ENCODE measurements at regions not wholly inside any gene's neighbourhood (a gene's known extent, or its start where the extent isn't known, plus 50 kb on each side); places are given as distances from the start of the nearest gene placed in this dataset.

GRCh38 chr7:156580036-156580435 lies 60.5 kb upstream of the RNF32 start:
- no peak for DNase-seq (ENCODE audit: low spot score in 2 of 2)
- Histone ChIP-seq H3K27me3 (no peaks in the 10 kb centered on the region), H3K4me1 (no peaks in the 10 kb centered on the region), H3K4me3 (no peak overlapping the region), H3K36me3 (no peaks in the 10 kb centered on the region), H3K27ac (no peak overlapping the region), H3K9me3 (no peaks in the 10 kb centered on the region)
- intact Hi-C loops (cut with DNase I; ENCODE audit: low total_unique reads): no loop called here
- TF ChIP-seq CTCF (IDR thresholded peaks at IDR 0.05): no peak
- no peak for TF ChIP-seq POLR2A (IDR thresholded peaks at IDR 0.05)
- TF ChIP-seq POLR2AphosphoS5 (IDR thresholded peaks at IDR 0.05): no peak

- intact Hi-C loops (cut with DNase I; ENCODE audit: low total_unique reads): no loop called here
- TF ChIP-seq POLR2AphosphoS5 (IDR thresholded peaks at IDR 0.05): no peak
- TF ChIP-seq POLR2A (IDR thresholded peaks at IDR 0.05): no peak
- no peak for TF ChIP-seq CTCF (IDR thresholded peaks at IDR 0.05)
- Histone ChIP-seq H3K27me3 (no peaks in the 10 kb centered on the region), H3K36me3 (no peaks in the 10 kb centered on the region), H3K4me1 (no peaks in the 10 kb centered on the region), H3K27ac (no peak overlapping the region), H3K4me3 (no peak overlapping the region), H3K9me3 (peaks cover 0 to 1% of the 10 kb centered on the region in 2 donors)
- no peak for DNase-seq (ENCODE audit: low spot score in 2 of 2)
These were observed 61.0 kb upstream of the RNF32 start for GRCh38 chr7:156579566-156579965.

GRCh38 chr7:156578978-156579430 lies 61.6 kb upstream of the RNF32 start:
- no peak for DNase-seq (ENCODE audit: low spot score in 2 of 2)
- intact Hi-C loops (cut with DNase I; ENCODE audit: low total_unique reads): no loop called here
- H3K36me3 ChIP-seq: no peaks in the 10 kb centered on the region
- H3K27me3 ChIP-seq: no peaks in the 10 kb centered on the region
- no peak overlapping the region for H3K4me3 ChIP-seq
- no peaks in the 10 kb centered on the region for H3K4me1 ChIP-seq
- TF ChIP-seq POLR2A (IDR thresholded peaks at IDR 0.05) (no peak), POLR2AphosphoS5 (IDR thresholded peaks at IDR 0.05) (no peak), CTCF (IDR thresholded peaks at IDR 0.05) (no peak)
- no peak overlapping the region for H3K27ac ChIP-seq
- peaks cover 0 to 7% of the 10 kb centered on the region in 2 donors for H3K9me3 ChIP-seq

GRCh38 chr7:156578578-156578940 lies 62.0 kb upstream of the RNF32 start:
- DNase-seq (ENCODE audit: low spot score in 2 of 2): no peak
- Histone ChIP-seq H3K4me1 (no peaks in the 10 kb centered on the region), H3K4me3 (no peak overlapping the region), H3K27ac (no peak overlapping the region), H3K27me3 (no peaks in the 10 kb centered on the region), H3K36me3 (no peaks in the 10 kb centered on the region), H3K9me3 (peaks cover 0 to 7% of the 10 kb centered on the region in 2 donors)
- TF ChIP-seq CTCF (IDR thresholded peaks at IDR 0.05) (no peak), POLR2A (IDR thresholded peaks at IDR 0.05) (no peak), POLR2AphosphoS5 (IDR thresholded peaks at IDR 0.05) (no peak)
- intact Hi-C loops (cut with DNase I; ENCODE audit: low total_unique reads): no loop called here

GRCh38 chr7:156577645-156578577 lies 62.7 kb upstream of the RNF32 start:
- Histone ChIP-seq H3K36me3 (no peaks in the 10 kb centered on the region), H3K27ac (no peak overlapping the region), H3K27me3 (no peaks in the 10 kb centered on the region), H3K9me3 (peaks cover 0 to 7% of the 10 kb centered on the region in 2 donors), H3K4me3 (no peak overlapping the region), H3K4me1 (no peaks in the 10 kb centered on the region)
- intact Hi-C loops (cut with DNase I; ENCODE audit: low total_unique reads): no loop called here
- no peak for DNase-seq (ENCODE audit: low spot score in 2 of 2)
- no peak for TF ChIP-seq CTCF (IDR thresholded peaks at IDR 0.05)

Measured in breast epithelium (tissue), 4 donors.